ENCODE measurements at regions not wholly inside any gene's neighbourhood (a gene's known extent, or its start where the extent isn't known, plus 50 kb on each side); places are given as distances from the start of the nearest gene placed in this dataset.

- Mint-ChIP-seq H3K4me3 (no peak overlapping the region), H3K4me1 (no peaks in the 10 kb centered on the region), H3K27ac (no peak overlapping the region), H3K27me3 (peaks cover 20% of the 10 kb centered on the region), H3K9me3 (ENCODE audit: insufficient read depth) (peaks cover 14% of the 10 kb centered on the region)
- no peaks in the 10 kb centered on the region for H4K20me1 ChIP-seq (ENCODE audit: control insufficient read depth, insufficient read depth, low read length, poor library complexity, severe bottlenecking)
- H3K4me3 ChIP-seq (ENCODE audit: control extremely low read depth in 1 of 5, extremely low read depth in 1 of 5, insufficient read depth in 1 of 5, low read depth in 2 of 5, low read length in 4 of 5), result no peak overlapping the region
- DNase-seq, result no peak
- H3K4me2 ChIP-seq (replicated peaks; ENCODE audit: low read depth, low read length, poor library complexity, severe bottlenecking), result no peak overlapping the region
- CTCF ChIA-PET, result no interaction called here
- POLR2A ChIA-PET, result no interaction called here
- no peak for ATAC-seq (ENCODE audit: low read depth)
- intact Hi-C loops (cut with micrococcal nuclease), result no loop called here
- no peaks in the 10 kb centered on the region for H3K36me3 ChIP-seq (replicated peaks in 1 of 2; ENCODE audit: control extremely low read depth in 1 of 2, control insufficient read depth in 1 of 2, extremely low read depth in 1 of 2, insufficient read depth in 2 of 2, low read length in 1 of 2)
- H3K27ac ChIP-seq (ENCODE audit: low read length in 2 of 2), result no peak overlapping the region
- no peaks in the 10 kb centered on the region for H3K79me2 ChIP-seq (ENCODE audit: control insufficient read depth, insufficient read depth, low read length)
- TF ChIP-seq CTCF (IDR thresholded peaks at IDR 0.05), result no peak
- no peak for TF ChIP-seq EZH2 (IDR thresholded peaks at IDR 0.05; ENCODE audit: borderline replicate concordance, insufficient read depth, low read depth, low read length, poor library complexity, severe bottlenecking)
- WGBS (ENCODE audit: insufficient coverage), result 91% methylated on average over 10 of the region's 10 CpGs
- peaks cover 0 to 6% (median 2%) of the 10 kb centered on the region in 4 experiments for H3K27me3 ChIP-seq (replicated peaks in 1 of 4; ENCODE audit: control extremely low read depth in 1 of 4, control insufficient read depth in 3 of 4, insufficient read depth in 4 of 4, low read length in 3 of 4)
- no peaks in the 10 kb centered on the region for H3K4me1 ChIP-seq (ENCODE audit: control insufficient read depth in 2 of 2, insufficient read depth in 2 of 2, low read length in 2 of 2)
- peaks cover 0 to 23% (median 12%) of the 10 kb centered on the region in 3 donors for H3K9me3 ChIP-seq (ENCODE audit: control extremely low read depth in 1 of 3, control insufficient read depth in 2 of 3, insufficient read depth in 1 of 3, low read length in 2 of 3)
- no peak overlapping the region for H3K9ac ChIP-seq (ENCODE audit: low read length)
- H2AFZ ChIP-seq (ENCODE audit: insufficient read depth, low read depth, low read length, poor library complexity, severe bottlenecking), result no peak overlapping the region
These were observed 227.3 kb downstream of the NPHP4 start for GRCh38 chr1:5764959-5765358.

GRCh38 chr1:5764464-5764863, 227.8 kb downstream of the NPHP4 start:
- Histone ChIP-seq H3K36me3 (replicated peaks in 1 of 2; ENCODE audit: control extremely low read depth in 1 of 2, control insufficient read depth in 1 of 2, extremely low read depth in 1 of 2, insufficient read depth in 2 of 2, low read length in 1 of 2) (no peaks in the 10 kb centered on the region), H4K20me1 (ENCODE audit: control insufficient read depth, insufficient read depth, low read length, poor library complexity, severe bottlenecking) (no peaks in the 10 kb centered on the region), H3K4me3 (ENCODE audit: control extremely low read depth in 1 of 5, extremely low read depth in 1 of 5, insufficient read depth in 1 of 5, low read depth in 2 of 5, low read length in 4 of 5) (no peak overlapping the region), H3K9me3 (ENCODE audit: control extremely low read depth in 1 of 3, control insufficient read depth in 2 of 3, insufficient read depth in 1 of 3, low read length in 2 of 3) (peaks cover 0 to 26% (median 12%) of the 10 kb centered on the region in 3 donors), H3K27me3 (replicated peaks in 1 of 4; ENCODE audit: control extremely low read depth in 1 of 4, control insufficient read depth in 3 of 4, insufficient read depth in 4 of 4, low read length in 3 of 4) (peaks cover 0 to 6% (median 2%) of the 10 kb centered on the region in 4 experiments), H3K79me2 (ENCODE audit: control insufficient read depth, insufficient read depth, low read length) (no peaks in the 10 kb centered on the region), H3K27ac (ENCODE audit: low read length in 2 of 2) (no peak overlapping the region), H3K4me1 (ENCODE audit: control insufficient read depth in 2 of 2, insufficient read depth in 2 of 2, low read length in 2 of 2) (no peaks in the 10 kb centered on the region), H3K4me2 (replicated peaks; ENCODE audit: low read depth, low read length, poor library complexity, severe bottlenecking) (no peak overlapping the region), H2AFZ (ENCODE audit: insufficient read depth, low read depth, low read length, poor library complexity, severe bottlenecking) (no peak overlapping the region), H3K9ac (ENCODE audit: low read length) (no peak overlapping the region)
- no peaks in the 10 kb centered on the region for H3K4me1 Mint-ChIP-seq
- DNase-seq (no peak), ATAC-seq (ENCODE audit: low read depth) (no peak)
- H3K4me3 Mint-ChIP-seq, result no peak overlapping the region
- intact Hi-C loops (cut with micrococcal nuclease), result no loop called here
- H3K27ac Mint-ChIP-seq, result no peak overlapping the region
- 45% methylated on average over 8 of the region's 8 CpGs for WGBS (ENCODE audit: insufficient coverage)
- ChIA-PET POLR2A (no interaction called here), CTCF (no interaction called here)
- peaks cover 20% of the 10 kb centered on the region for H3K27me3 Mint-ChIP-seq
- TF ChIP-seq EZH2 (IDR thresholded peaks at IDR 0.05; ENCODE audit: borderline replicate concordance, insufficient read depth, low read depth, low read length, poor library complexity, severe bottlenecking) (no peak), CTCF (IDR thresholded peaks at IDR 0.05) (no peak)
- H3K9me3 Mint-ChIP-seq (ENCODE audit: insufficient read depth), result peaks cover 14% of the 10 kb centered on the region
